Upper lobe of left lung (tissue), 4 donors: ENCODE measurements at regions not wholly inside any gene's neighbourhood (a gene's known extent, or its start where the extent isn't known, plus 50 kb on each side); places are given as distances from the start of the nearest gene placed in this dataset.

Experiments
- POLR2A ChIP-seq, 4 donors: fragments of 450-650 bp; IDR thresholded peaks; one replicate each; pipeline ENCODE4 v1.5.1; 2016 to 2017; ENCODE audit warnings: antibody characterized with exemption in 4 of 4, mild to moderate bottlenecking in 2 of 4
- POLR2AphosphoS5 ChIP-seq, 2 donors: sonication (generic); formaldehyde crosslinking; IDR thresholded peaks; one replicate each; pipeline ENCODE4 v1.5.1; 2017; ENCODE audit warnings: antibody characterized with exemption in 2 of 2
- TF ChIP-seq, protein P1 (sequence below), 6 experiments: fragments of 450-650 bp in 4 of 6; fragments of 200-600 bp in 2 of 6; sonication (generic) in 2 of 6; IDR thresholded peaks; one replicate each; pipeline ENCODE4 v1.5.1; 2016 to 2019; ENCODE audit warnings: antibody characterized with exemption in 6 of 6

DNA sequence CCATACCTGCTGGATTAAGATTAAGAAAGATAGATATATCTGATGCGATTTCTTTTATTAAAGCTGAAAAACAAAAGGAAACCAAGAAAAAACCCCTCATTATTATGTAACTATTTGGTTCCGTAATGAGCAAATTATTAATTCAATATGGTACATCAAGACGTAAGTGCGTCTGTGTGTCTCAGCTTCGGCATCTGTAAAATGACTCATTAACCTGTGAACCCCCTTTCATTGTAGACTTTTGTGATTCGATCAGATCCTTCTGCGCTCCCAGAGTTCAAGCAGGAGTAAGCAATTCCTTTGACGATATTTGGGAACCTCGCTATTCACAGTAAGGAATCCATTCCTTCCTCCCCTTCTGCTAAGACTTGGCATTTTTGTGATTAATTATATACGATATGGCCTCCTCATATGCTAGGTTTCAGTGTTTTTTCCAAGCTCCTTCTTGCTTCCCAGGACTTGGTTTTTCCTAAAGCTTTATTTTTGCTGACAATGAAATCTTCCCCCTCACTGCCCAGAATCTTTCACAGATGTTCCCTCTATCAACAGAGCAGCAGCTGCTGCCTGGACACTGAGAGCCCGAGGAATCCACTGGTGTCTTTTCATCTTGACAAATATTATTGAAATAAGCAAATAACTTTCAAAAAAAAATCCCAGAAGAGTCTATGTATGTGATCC lies 171.7 kb upstream of the CELF2 start:
- TF ChIP-seq POLR2A (IDR thresholded peaks at IDR 0.05): no peak
- TF ChIP-seq, protein P1, sequence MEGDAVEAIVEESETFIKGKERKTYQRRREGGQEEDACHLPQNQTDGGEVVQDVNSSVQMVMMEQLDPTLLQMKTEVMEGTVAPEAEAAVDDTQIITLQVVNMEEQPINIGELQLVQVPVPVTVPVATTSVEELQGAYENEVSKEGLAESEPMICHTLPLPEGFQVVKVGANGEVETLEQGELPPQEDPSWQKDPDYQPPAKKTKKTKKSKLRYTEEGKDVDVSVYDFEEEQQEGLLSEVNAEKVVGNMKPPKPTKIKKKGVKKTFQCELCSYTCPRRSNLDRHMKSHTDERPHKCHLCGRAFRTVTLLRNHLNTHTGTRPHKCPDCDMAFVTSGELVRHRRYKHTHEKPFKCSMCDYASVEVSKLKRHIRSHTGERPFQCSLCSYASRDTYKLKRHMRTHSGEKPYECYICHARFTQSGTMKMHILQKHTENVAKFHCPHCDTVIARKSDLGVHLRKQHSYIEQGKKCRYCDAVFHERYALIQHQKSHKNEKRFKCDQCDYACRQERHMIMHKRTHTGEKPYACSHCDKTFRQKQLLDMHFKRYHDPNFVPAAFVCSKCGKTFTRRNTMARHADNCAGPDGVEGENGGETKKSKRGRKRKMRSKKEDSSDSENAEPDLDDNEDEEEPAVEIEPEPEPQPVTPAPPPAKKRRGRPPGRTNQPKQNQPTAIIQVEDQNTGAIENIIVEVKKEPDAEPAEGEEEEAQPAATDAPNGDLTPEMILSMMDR (IDR thresholded peaks at IDR 0.05): no peak
- TF ChIP-seq POLR2AphosphoS5 (IDR thresholded peaks at IDR 0.05): no peak
